ENCODE measurements at regions not wholly inside any gene's neighbourhood (a gene's known extent, or its start where the extent isn't known, plus 50 kb on each side); places are given as distances from the start of the nearest gene placed in this dataset.

DNA sequence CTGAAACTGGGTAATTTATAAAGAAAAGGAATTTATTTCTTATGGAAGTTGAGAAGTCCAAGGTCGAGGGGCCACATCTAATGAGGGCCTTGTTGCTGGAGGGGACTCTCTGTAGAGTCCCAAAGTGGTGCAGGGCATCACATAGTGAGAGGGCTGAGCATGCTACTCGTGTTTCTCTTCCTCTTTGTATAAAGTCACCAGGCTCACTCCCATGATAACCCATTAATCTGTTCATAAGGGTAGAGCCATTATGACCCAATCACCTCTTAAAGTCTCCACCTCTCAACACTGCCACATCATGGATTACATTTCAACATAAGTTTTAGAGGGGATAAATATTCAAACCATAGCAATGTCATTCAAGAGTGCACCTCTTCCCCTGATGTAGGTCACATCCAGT lies 79.1 kb upstream of the ATP2B1 start:
- H3K4me1 ChIP-seq, result peaks cover 0 to 8% (median 0%) of the 10 kb centered on the region in 4 donors
- peaks cover 0 to 5% of the 10 kb centered on the region in 2 donors for H3K9me3 ChIP-seq
- WGBS, 2 donors (ENCODE audit: low coverage in 1 of 2), result 60 to 71% methylated on average over 2 of the region's 2 CpGs
- in situ Hi-C loops (cut with MboI; ENCODE audit: low pct_ligation_motif_present in 1 of 4, low pct_unique_long_range_greater_than_20kb in 1 of 4, low sequenced_read_pairs in 3 of 4) (no loop called here), intact Hi-C loops (cut with DNase I; ENCODE audit: low total_unique reads) (no loop called here)
- no peak overlapping the region for H3K27ac ChIP-seq
- no peak for DNase-seq
- no peak overlapping the region for H3K4me3 ChIP-seq
- H3K27me3 ChIP-seq, result no peaks in the 10 kb centered on the region
- TF ChIP-seq, protein P1, sequence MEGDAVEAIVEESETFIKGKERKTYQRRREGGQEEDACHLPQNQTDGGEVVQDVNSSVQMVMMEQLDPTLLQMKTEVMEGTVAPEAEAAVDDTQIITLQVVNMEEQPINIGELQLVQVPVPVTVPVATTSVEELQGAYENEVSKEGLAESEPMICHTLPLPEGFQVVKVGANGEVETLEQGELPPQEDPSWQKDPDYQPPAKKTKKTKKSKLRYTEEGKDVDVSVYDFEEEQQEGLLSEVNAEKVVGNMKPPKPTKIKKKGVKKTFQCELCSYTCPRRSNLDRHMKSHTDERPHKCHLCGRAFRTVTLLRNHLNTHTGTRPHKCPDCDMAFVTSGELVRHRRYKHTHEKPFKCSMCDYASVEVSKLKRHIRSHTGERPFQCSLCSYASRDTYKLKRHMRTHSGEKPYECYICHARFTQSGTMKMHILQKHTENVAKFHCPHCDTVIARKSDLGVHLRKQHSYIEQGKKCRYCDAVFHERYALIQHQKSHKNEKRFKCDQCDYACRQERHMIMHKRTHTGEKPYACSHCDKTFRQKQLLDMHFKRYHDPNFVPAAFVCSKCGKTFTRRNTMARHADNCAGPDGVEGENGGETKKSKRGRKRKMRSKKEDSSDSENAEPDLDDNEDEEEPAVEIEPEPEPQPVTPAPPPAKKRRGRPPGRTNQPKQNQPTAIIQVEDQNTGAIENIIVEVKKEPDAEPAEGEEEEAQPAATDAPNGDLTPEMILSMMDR (IDR thresholded peaks at IDR 0.05), result no peak
- TF ChIP-seq POLR2A (IDR thresholded peaks at IDR 0.05), result no peak
- no peak for TF ChIP-seq EP300 (IDR thresholded peaks at IDR 0.05; ENCODE audit: low read depth)
- TF ChIP-seq POLR2AphosphoS5 (IDR thresholded peaks at IDR 0.05), result no peak
- no peaks in the 10 kb centered on the region for H3K36me3 ChIP-seq

DNA sequence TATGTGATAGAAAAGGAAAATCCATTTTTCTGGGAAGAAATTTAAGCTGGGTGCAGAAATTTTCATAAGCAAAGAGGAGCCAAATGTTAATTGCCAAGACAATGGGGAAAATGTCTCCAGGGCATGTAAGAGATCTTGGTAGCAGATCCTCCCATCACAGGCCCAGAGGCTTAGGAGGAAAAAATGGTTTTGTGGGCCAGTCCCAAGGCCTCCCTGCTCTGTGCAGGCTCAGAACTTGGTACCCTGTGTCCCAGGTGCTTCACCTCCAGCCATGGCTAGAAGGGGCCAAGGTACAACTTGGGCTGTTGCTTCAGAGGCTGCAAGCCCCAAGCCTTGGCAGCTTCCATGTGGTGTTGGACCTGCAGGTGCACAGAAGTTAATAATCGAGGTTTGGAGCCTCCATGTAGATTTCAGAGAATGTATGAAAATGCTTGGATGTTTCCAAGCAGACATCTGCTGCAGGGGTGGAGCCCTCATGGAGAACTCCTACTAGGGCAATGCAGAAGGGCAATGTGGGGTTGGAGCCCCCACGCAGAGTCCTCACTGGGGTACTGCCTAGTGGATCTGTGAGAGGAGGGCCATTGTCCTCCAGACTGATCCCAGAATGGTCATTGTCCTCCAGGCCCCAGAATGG lies 77.7 kb upstream of the ATP2B1 start:
- intact Hi-C loops (cut with DNase I; ENCODE audit: low total_unique reads), result no loop called here

DNA sequence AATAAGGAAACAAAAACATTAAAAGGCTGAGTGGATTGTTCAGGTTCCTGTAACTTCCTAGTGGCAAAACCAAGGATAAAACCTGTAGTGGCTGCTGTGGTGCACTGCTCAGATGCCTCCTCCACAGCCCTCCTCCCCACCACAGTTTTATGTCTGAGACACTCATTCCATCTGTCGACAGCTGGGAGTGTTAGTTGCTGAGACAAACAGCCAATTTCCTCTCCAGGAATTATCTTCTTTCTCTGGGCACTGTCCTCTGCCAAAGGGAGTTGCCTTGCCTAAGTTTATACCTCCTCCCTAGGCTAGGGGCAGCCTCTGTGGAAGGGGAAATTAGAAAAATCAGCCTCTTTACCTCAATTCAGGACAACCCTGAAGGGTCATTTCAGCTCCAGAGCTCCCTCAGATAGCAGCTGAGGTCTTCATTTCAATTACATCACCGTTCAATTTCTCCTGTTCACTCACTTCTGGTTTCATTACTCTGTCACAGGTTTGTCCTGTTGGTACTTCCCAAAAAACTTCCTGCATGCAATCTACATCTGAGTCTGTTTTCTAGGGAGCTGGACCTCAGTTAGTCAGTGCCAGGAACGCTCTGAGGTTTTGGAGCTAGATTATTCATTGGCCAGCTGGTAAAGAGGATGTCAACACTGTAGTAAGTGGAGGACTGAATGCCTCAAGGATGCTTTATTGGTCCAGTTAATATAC lies 74.9 kb upstream of the ATP2B1 start:
- in situ Hi-C loops (cut with MboI; ENCODE audit: low pct_ligation_motif_present in 1 of 4, low pct_unique_long_range_greater_than_20kb in 1 of 4, low sequenced_read_pairs in 3 of 4), result no loop called here
- H3K4me3 ChIP-seq, result no peak overlapping the region
- no peak for DNase-seq
- H3K27ac ChIP-seq, result peak overlapping the region in 3 of 4 donors; percentile 2 to 15 (median 5)
- no peaks in the 10 kb centered on the region for H3K36me3 ChIP-seq
- intact Hi-C loops (cut with DNase I; ENCODE audit: low total_unique reads), result no loop called here
- H3K27me3 ChIP-seq, result no peaks in the 10 kb centered on the region
- 41% methylated on average over 3 of the region's 3 CpGs; no CpG with 5 or more reads in 1 of the 2 donors for WGBS, 2 donors (ENCODE audit: low coverage in 1 of 2)
- TF ChIP-seq EP300 (IDR thresholded peaks at IDR 0.05; ENCODE audit: low read depth) (no peak), POLR2AphosphoS5 (IDR thresholded peaks at IDR 0.05) (no peak), POLR2A (IDR thresholded peaks at IDR 0.05) (no peak)
- TF ChIP-seq, protein P1 (IDR thresholded peaks at IDR 0.05), result no peak
- H3K9me3 ChIP-seq, result peaks cover 0 to 5% of the 10 kb centered on the region in 2 donors
- peaks cover 0 to 8% (median 0%) of the 10 kb centered on the region in 4 donors for H3K4me1 ChIP-seq

More for the DNA sequence above, 77.7 kb upstream of the ATP2B1 start:
- DNase-seq, result no peak
- no peak overlapping the region for H3K27ac ChIP-seq
- WGBS, 2 donors (ENCODE audit: low coverage in 1 of 2), result 76 to 92% methylated on average over 2 of the region's 2 CpGs
- TF ChIP-seq POLR2AphosphoS5 (IDR thresholded peaks at IDR 0.05) (no peak), POLR2A (IDR thresholded peaks at IDR 0.05) (no peak), EP300 (IDR thresholded peaks at IDR 0.05; ENCODE audit: low read depth) (no peak)
- TF ChIP-seq, protein P1 (IDR thresholded peaks at IDR 0.05), result no peak
- H3K4me1 ChIP-seq, result peaks cover 0 to 8% (median 0%) of the 10 kb centered on the region in 4 donors
- no peak overlapping the region for H3K4me3 ChIP-seq
- no peaks in the 10 kb centered on the region for H3K27me3 ChIP-seq
- peaks cover 0 to 5% of the 10 kb centered on the region in 2 donors for H3K9me3 ChIP-seq
- no peaks in the 10 kb centered on the region for H3K36me3 ChIP-seq
- in situ Hi-C loops (cut with MboI; ENCODE audit: low pct_ligation_motif_present in 1 of 4, low pct_unique_long_range_greater_than_20kb in 1 of 4, low sequenced_read_pairs in 3 of 4), result no loop called here

DNA sequence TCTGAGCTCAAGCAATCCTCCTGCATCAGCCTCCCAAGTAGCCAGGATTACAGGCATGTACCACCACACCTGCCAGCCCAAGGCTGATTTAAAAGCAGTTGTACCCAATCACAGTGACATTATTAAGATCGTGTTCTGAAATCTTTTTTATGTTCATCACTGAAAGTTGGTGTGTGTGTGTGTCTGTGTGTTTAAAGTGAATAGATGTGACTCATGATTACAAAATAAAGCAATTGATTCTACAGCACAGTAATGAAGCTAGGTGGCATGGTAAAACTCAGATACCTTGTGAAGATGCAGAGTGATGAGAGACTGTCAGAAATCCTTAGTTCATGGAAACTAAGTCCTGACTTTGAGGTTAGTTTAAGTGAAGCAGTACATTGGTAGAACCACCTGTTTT lies 74.2 kb upstream of the ATP2B1 start:
- Histone ChIP-seq H3K27ac (peak overlapping the region in 1 of 4 donors; percentile 5), H3K4me3 (no peak overlapping the region)
- no peak for TF ChIP-seq POLR2AphosphoS5 (IDR thresholded peaks at IDR 0.05)
- no peak for TF ChIP-seq EP300 (IDR thresholded peaks at IDR 0.05; ENCODE audit: low read depth)
- TF ChIP-seq, protein P1 (IDR thresholded peaks at IDR 0.05), result no peak
- no peak for TF ChIP-seq POLR2A (IDR thresholded peaks at IDR 0.05)

More for the DNA sequence above, 74.2 kb upstream of the ATP2B1 start:
- 65 to 70% methylated on average over 1 of the region's 1 CpG for WGBS, 2 donors (ENCODE audit: low coverage in 1 of 2)
- no peak for DNase-seq
- in situ Hi-C loops (cut with MboI; ENCODE audit: low pct_ligation_motif_present in 1 of 4, low pct_unique_long_range_greater_than_20kb in 1 of 4, low sequenced_read_pairs in 3 of 4) (no loop called here), intact Hi-C loops (cut with DNase I; ENCODE audit: low total_unique reads) (no loop called here)
- H3K27me3 ChIP-seq, result no peaks in the 10 kb centered on the region
- no peaks in the 10 kb centered on the region for H3K36me3 ChIP-seq
- H3K9me3 ChIP-seq, result peaks cover 0 to 5% of the 10 kb centered on the region in 2 donors
- peaks cover 0 to 8% (median 0%) of the 10 kb centered on the region in 4 donors for H3K4me1 ChIP-seq

All from transverse colon (tissue), 4 donors.